HG03139 (cell line): ENCODE measurements at regions not wholly inside any gene's neighbourhood (a gene's known extent, or its start where the extent isn't known, plus 50 kb on each side); places are given as distances from the start of the nearest gene placed in this dataset.

Experiments
- ATAC-seq: cut with Tn5 transposase; IDR thresholded peaks from one replicate; pipeline ENCODE4 v1.9.1; 2021; ENCODE audit not compliant: unreplicated experiment

GRCh38 chr17:14910916-14911315 is 354.2 kb downstream of the PMP22 start:
- ATAC-seq = no peak

- no peak for ATAC-seq
These were observed 360.7 kb downstream of the PMP22 start for GRCh38 chr17:14904386-14904785.

- no peak for ATAC-seq
These were observed 361.3 kb downstream of the PMP22 start for GRCh38 chr17:14903854-14904253.

GRCh38 chr17:14902803-14903202 is 362.3 kb downstream of the PMP22 start:
- no peak for ATAC-seq

GRCh38 chr17:14902297-14902696 is 362.8 kb downstream of the PMP22 start:
- ATAC-seq = no peak

- no peak for ATAC-seq
These were observed 363.8 kb downstream of the PMP22 start for GRCh38 chr17:14901376-14901775.

GRCh38 chr17:14886200-14886739 is 378.9 kb downstream of the PMP22 start:
- no peak for ATAC-seq

GRCh38 chr17:14882131-14882530 is 383.0 kb downstream of the PMP22 start:
- ATAC-seq = no peak

GRCh38 chr17:14875557-14876412 is 389.3 kb downstream of the PMP22 start:
- ATAC-seq = no peak

- ATAC-seq = no peak
These were observed 391.1 kb downstream of the PMP22 start for GRCh38 chr17:14873996-14874395.

GRCh38 chr17:14873540-14873939 is 391.6 kb downstream of the PMP22 start:
- ATAC-seq = no peak

GRCh38 chr17:14871921-14872320 is 393.2 kb downstream of the PMP22 start:
- ATAC-seq = no peak

- ATAC-seq = no peak
These were observed 398.9 kb downstream of the PMP22 start for GRCh38 chr17:14866266-14866665.

GRCh38 chr17:14864127-14864526 is 401.0 kb downstream of the PMP22 start:
- ATAC-seq = no peak

- no peak for ATAC-seq
These were observed 405.6 kb downstream of the PMP22 start for GRCh38 chr17:14859542-14859941.

- no peak for ATAC-seq
These were observed 408.9 kb downstream of the PMP22 start for GRCh38 chr17:14856176-14856575.

- no peak for ATAC-seq
These were observed 410.4 kb downstream of the PMP22 start for GRCh38 chr17:14854691-14855090.

- ATAC-seq = no peak
These were observed 419.4 kb downstream of the PMP22 start for GRCh38 chr17:14845591-14846281.

- no peak for ATAC-seq
These were observed 421.9 kb downstream of the PMP22 start for GRCh38 chr17:14843086-14843795.

GRCh38 chr17:14840616-14841231 is 424.4 kb downstream of the PMP22 start:
- ATAC-seq = no peak

- no peak for ATAC-seq
These were observed 426.6 kb downstream of the PMP22 start for GRCh38 chr17:14838567-14838966.
